ENCODE measurements at regions not wholly inside any gene's neighbourhood (a gene's known extent, or its start where the extent isn't known, plus 50 kb on each side); places are given as distances from the start of the nearest gene placed in this dataset.

- H3K4me3 Mint-ChIP-seq, result no peak overlapping the region
- no peak overlapping the region for H3K27ac Mint-ChIP-seq
- DNase-seq, result no peak
- ATAC-seq (replicated peaks in 1 of 2), result no peak
- no peaks in the 10 kb centered on the region for H3K9me3 Mint-ChIP-seq
- peaks cover 19% of the 10 kb centered on the region for H3K27me3 Mint-ChIP-seq (ENCODE audit: low read depth)
- no peaks in the 10 kb centered on the region for H3K4me1 Mint-ChIP-seq (ENCODE audit: low read depth)
- H3K36me3 Mint-ChIP-seq (ENCODE audit: insufficient read depth in 2 of 2), result no peaks in the 10 kb centered on the region
Measured at GRCh38 chrX:96436105-96436504, 248.5 kb upstream of the DIAPH2 start.

- Mint-ChIP-seq H3K4me1 (ENCODE audit: low read depth) (no peaks in the 10 kb centered on the region), H3K27me3 (ENCODE audit: low read depth) (peaks cover 36% of the 10 kb centered on the region), H3K36me3 (ENCODE audit: insufficient read depth in 2 of 2) (no peaks in the 10 kb centered on the region), H3K27ac (no peak overlapping the region), H3K9me3 (peaks cover 0 to 1% of the 10 kb centered on the region in 2 donors), H3K4me3 (no peak overlapping the region)
- DNase-seq (no peak), ATAC-seq (replicated peaks in 1 of 2) (no peak)
Measured at GRCh38 chrX:96438803-96439202, 245.8 kb upstream of the DIAPH2 start.

GRCh38 chrX:96440941-96441340 lies 243.7 kb upstream of the DIAPH2 start:
- H3K9me3 Mint-ChIP-seq, result peaks cover 0 to 1% of the 10 kb centered on the region in 2 donors
- no peaks in the 10 kb centered on the region for H3K36me3 Mint-ChIP-seq (ENCODE audit: insufficient read depth in 2 of 2)
- H3K27ac Mint-ChIP-seq, result no peak overlapping the region
- no peaks in the 10 kb centered on the region for H3K4me1 Mint-ChIP-seq (ENCODE audit: low read depth)
- peaks cover 36% of the 10 kb centered on the region for H3K27me3 Mint-ChIP-seq (ENCODE audit: low read depth)
- no peak overlapping the region for H3K4me3 Mint-ChIP-seq
- DNase-seq (no peak), ATAC-seq (replicated peaks in 1 of 2) (no peak)

GRCh38 chrX:96445531-96446065 lies 239.0 kb upstream of the DIAPH2 start:
- H3K4me3 Mint-ChIP-seq, result no peak overlapping the region
- DNase-seq (no peak), ATAC-seq (replicated peaks in 1 of 2) (no peak)
- peaks cover 36% of the 10 kb centered on the region for H3K27me3 Mint-ChIP-seq (ENCODE audit: low read depth)
- no peak overlapping the region for H3K27ac Mint-ChIP-seq
- no peaks in the 10 kb centered on the region for H3K4me1 Mint-ChIP-seq (ENCODE audit: low read depth)
- peaks cover 0 to 1% of the 10 kb centered on the region in 2 donors for H3K9me3 Mint-ChIP-seq
- no peaks in the 10 kb centered on the region for H3K36me3 Mint-ChIP-seq (ENCODE audit: insufficient read depth in 2 of 2)

GRCh38 chrX:96446524-96446923 lies 238.1 kb upstream of the DIAPH2 start:
- H3K4me3 Mint-ChIP-seq, result no peak overlapping the region
- H3K27ac Mint-ChIP-seq, result no peak overlapping the region
- ATAC-seq (replicated peaks in 1 of 2) (no peak), DNase-seq (no peak)
- H3K27me3 Mint-ChIP-seq (ENCODE audit: low read depth), result peaks cover 27% of the 10 kb centered on the region
- no peaks in the 10 kb centered on the region for H3K36me3 Mint-ChIP-seq (ENCODE audit: insufficient read depth in 2 of 2)
- no peaks in the 10 kb centered on the region for H3K4me1 Mint-ChIP-seq (ENCODE audit: low read depth)
- H3K9me3 Mint-ChIP-seq, result no peaks in the 10 kb centered on the region

DNA sequence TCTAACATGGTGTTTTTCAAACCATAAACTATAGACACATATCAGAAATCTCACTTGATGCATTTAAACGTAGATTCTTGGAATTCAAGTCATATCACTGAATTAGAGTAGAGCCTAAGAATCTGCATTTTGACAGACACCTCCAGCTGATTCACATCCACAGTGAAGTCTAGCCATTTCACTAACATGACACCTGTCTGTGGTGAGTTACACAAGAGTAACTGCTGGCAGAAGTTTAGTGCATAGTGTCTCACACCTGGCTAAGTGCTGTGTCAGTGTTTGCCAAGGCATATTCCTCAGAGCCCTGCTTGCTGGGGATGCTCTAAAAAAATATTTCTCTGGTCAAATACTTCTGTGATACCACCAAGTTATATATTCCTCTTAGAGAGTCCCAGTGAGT lies 237.5 kb upstream of the DIAPH2 start:
- H3K4me1 Mint-ChIP-seq (ENCODE audit: low read depth), result no peaks in the 10 kb centered on the region
- H3K27me3 Mint-ChIP-seq (ENCODE audit: low read depth), result peaks cover 23% of the 10 kb centered on the region
- H3K36me3 Mint-ChIP-seq (ENCODE audit: insufficient read depth in 2 of 2), result no peaks in the 10 kb centered on the region

GRCh38 chrX:96449191-96449590 lies 235.5 kb upstream of the DIAPH2 start:
- DNase-seq, result no peak
- ATAC-seq (replicated peaks in 1 of 2), result no peak
- Mint-ChIP-seq H3K36me3 (ENCODE audit: insufficient read depth in 2 of 2) (no peaks in the 10 kb centered on the region), H3K27ac (no peak overlapping the region), H3K4me3 (no peak overlapping the region), H3K27me3 (ENCODE audit: low read depth) (peaks cover 15% of the 10 kb centered on the region), H3K9me3 (no peaks in the 10 kb centered on the region), H3K4me1 (ENCODE audit: low read depth) (no peaks in the 10 kb centered on the region)

More for the DNA sequence above, 237.5 kb upstream of the DIAPH2 start:
- H3K27ac Mint-ChIP-seq, result no peak overlapping the region
- H3K4me3 Mint-ChIP-seq, result no peak overlapping the region
- H3K9me3 Mint-ChIP-seq, result no peaks in the 10 kb centered on the region
- DNase-seq (no peak), ATAC-seq (replicated peaks in 1 of 2) (no peak)

DNA sequence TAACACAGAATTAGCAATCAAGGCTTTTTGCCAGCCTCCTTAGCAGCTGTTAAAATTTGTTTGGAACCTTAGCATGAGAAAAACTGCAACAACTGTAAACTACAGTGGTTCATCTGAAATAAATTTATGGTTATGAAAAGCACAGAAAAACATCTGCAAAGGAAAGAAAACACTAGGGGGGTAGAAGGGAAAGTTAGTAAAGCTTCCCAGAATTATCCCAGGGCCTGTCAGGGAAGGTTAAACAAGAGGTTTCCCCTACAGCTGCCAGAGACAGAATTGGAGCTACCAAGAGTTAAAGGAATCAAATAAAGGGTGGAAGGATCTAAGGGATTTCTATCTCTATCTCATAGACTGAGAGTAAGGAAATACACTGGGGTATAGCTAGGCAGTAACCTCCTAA lies 234.7 kb upstream of the DIAPH2 start:
- Mint-ChIP-seq H3K4me1 (ENCODE audit: low read depth) (no peaks in the 10 kb centered on the region), H3K4me3 (no peak overlapping the region), H3K36me3 (ENCODE audit: insufficient read depth in 2 of 2) (no peaks in the 10 kb centered on the region), H3K9me3 (no peaks in the 10 kb centered on the region), H3K27me3 (ENCODE audit: low read depth) (peaks cover 15% of the 10 kb centered on the region), H3K27ac (no peak overlapping the region)
- no peak for ATAC-seq (replicated peaks in 1 of 2)
- DNase-seq, result no peak

GRCh38 chrX:96453139-96453538 lies 231.5 kb upstream of the DIAPH2 start:
- no peak for ATAC-seq (replicated peaks in 1 of 2)
- no peak overlapping the region for H3K27ac Mint-ChIP-seq

DNA sequence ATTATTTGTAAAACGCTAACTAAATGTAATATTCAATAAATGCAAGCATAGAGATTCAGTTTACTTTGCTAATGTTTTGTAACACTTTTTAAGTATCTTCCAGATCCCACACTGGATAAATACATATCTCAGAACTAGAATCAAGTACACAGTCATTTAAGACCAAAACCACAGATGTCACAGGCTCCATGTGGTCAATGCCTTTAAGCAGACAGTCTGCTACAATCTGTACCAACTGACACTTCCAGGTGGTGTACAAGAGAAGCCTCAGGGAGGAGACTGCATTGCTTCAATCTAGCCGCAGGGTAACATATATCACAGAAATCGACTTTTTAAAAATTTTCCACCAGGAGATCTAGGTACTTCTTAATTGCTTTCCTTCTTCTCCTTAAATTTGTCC lies 229.6 kb upstream of the DIAPH2 start:
- no peak for ATAC-seq (replicated peaks in 1 of 2)
- no peak for DNase-seq
- peaks cover 13% of the 10 kb centered on the region for H3K27me3 Mint-ChIP-seq (ENCODE audit: low read depth)
- H3K4me1 Mint-ChIP-seq (ENCODE audit: low read depth), result no peaks in the 10 kb centered on the region
- no peak overlapping the region for H3K4me3 Mint-ChIP-seq
- H3K9me3 Mint-ChIP-seq, result no peaks in the 10 kb centered on the region
- H3K27ac Mint-ChIP-seq, result no peak overlapping the region
- H3K36me3 Mint-ChIP-seq (ENCODE audit: insufficient read depth in 2 of 2), result no peaks in the 10 kb centered on the region

More at GRCh38 chrX:96453139-96453538, 231.5 kb upstream of the DIAPH2 start:
- Mint-ChIP-seq H3K36me3 (ENCODE audit: insufficient read depth in 2 of 2) (no peaks in the 10 kb centered on the region), H3K9me3 (no peaks in the 10 kb centered on the region), H3K4me3 (no peak overlapping the region), H3K27me3 (ENCODE audit: low read depth) (peaks cover 15% of the 10 kb centered on the region), H3K4me1 (ENCODE audit: low read depth) (no peaks in the 10 kb centered on the region)
- no peak for DNase-seq

- DNase-seq (no peak), ATAC-seq (replicated peaks in 1 of 2) (no peak)
- Mint-ChIP-seq H3K9me3 (no peaks in the 10 kb centered on the region), H3K36me3 (ENCODE audit: insufficient read depth in 2 of 2) (no peaks in the 10 kb centered on the region), H3K27me3 (ENCODE audit: low read depth) (peaks cover 12% of the 10 kb centered on the region), H3K4me3 (no peak overlapping the region), H3K27ac (no peak overlapping the region), H3K4me1 (ENCODE audit: low read depth) (no peaks in the 10 kb centered on the region)
Measured at GRCh38 chrX:96464880-96465558, 219.6 kb upstream of the DIAPH2 start.

- no peak overlapping the region for H3K4me3 Mint-ChIP-seq
- ATAC-seq (replicated peaks in 1 of 2), result no peak
Measured at GRCh38 chrX:96474029-96474740, 210.5 kb upstream of the DIAPH2 start.

DNA sequence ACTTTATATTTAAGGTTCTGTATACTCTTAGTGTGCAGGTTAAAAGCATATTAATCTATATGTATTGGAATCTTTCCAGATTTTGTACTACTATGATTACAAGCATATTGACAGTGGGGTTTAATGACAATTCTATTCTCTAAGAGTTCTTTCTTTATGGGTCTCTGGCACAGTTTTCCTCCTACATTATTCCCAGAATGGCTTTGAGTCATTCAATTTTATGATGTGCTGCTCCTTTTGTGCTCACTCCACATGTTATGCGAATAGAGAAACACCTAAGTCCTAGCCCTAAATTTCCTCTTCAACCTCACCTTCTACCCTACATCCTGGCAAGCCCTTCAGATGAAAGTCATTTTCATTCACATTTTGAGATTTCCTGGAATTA lies 209.9 kb upstream of the DIAPH2 start:
- no peak overlapping the region for H3K4me3 Mint-ChIP-seq
- DNase-seq (no peak), ATAC-seq (replicated peaks in 1 of 2) (no peak)
- H3K9me3 Mint-ChIP-seq, result no peaks in the 10 kb centered on the region
- H3K36me3 Mint-ChIP-seq (ENCODE audit: insufficient read depth in 2 of 2), result no peaks in the 10 kb centered on the region
- H3K27me3 Mint-ChIP-seq (ENCODE audit: low read depth), result peaks cover 13% of the 10 kb centered on the region
- no peaks in the 10 kb centered on the region for H3K4me1 Mint-ChIP-seq (ENCODE audit: low read depth)
- no peak overlapping the region for H3K27ac Mint-ChIP-seq

More at GRCh38 chrX:96474029-96474740, 210.5 kb upstream of the DIAPH2 start:
- DNase-seq, result no peak
- Mint-ChIP-seq H3K27me3 (ENCODE audit: low read depth) (peaks cover 13% of the 10 kb centered on the region), H3K27ac (no peak overlapping the region), H3K36me3 (ENCODE audit: insufficient read depth in 2 of 2) (no peaks in the 10 kb centered on the region), H3K4me1 (ENCODE audit: low read depth) (no peaks in the 10 kb centered on the region), H3K9me3 (no peaks in the 10 kb centered on the region)

All from activated T-cell treated with anti-CD3 and anti-CD28 coated beads, Interleukin-2, amount 50 U/mL, for 72 hours (primary cell).